Retina (tissue), 1 donor: ENCODE measurements at regions not wholly inside any gene's neighbourhood (a gene's known extent, or its start where the extent isn't known, plus 50 kb on each side); places are given as distances from the start of the nearest gene placed in this dataset.
"Not testable (repeated sequence)": the region's sequence is repeated elsewhere in the genome, so short reads cannot be mapped to it uniquely, and the experiment has no call there.

Experiments
- DNase-seq: peaks from one replicate; pipeline ENCODE4 v3.0.0-alpha.2; 2016

GRCh38 chr4:131595140-131595539, 1554.0 kb upstream of the PCDH10 start:
- no peak for DNase-seq

- no peak for DNase-seq
These were observed 1545.4 kb upstream of the PCDH10 start for GRCh38 chr4:131603705-131604104.

- DNase-seq: no peak
These were observed 1540.1 kb upstream of the PCDH10 start for GRCh38 chr4:131609039-131609438.

- not testable (repeated sequence) for DNase-seq
These were observed 1538.6 kb upstream of the PCDH10 start for GRCh38 chr4:131610517-131610916.

GRCh38 chr4:131613086-131613823, 1535.8 kb upstream of the PCDH10 start:
- no peak for DNase-seq

GRCh38 chr4:131613824-131614216, 1535.3 kb upstream of the PCDH10 start:
- DNase-seq: no peak

- DNase-seq: no peak
These were observed 1516.2 kb upstream of the PCDH10 start for GRCh38 chr4:131632877-131633276.

GRCh38 chr4:131635191-131635590, 1513.9 kb upstream of the PCDH10 start:
- no peak for DNase-seq

GRCh38 chr4:131638781-131639180, 1510.3 kb upstream of the PCDH10 start:
- no peak for DNase-seq

GRCh38 chr4:131644619-131645018, 1504.5 kb upstream of the PCDH10 start:
- no peak for DNase-seq

GRCh38 chr4:131649227-131649626, 1499.9 kb upstream of the PCDH10 start:
- DNase-seq: no peak

- DNase-seq: no peak
These were observed 1498.1 kb upstream of the PCDH10 start for GRCh38 chr4:131650951-131651350.

GRCh38 chr4:131683314-131683713, 1465.8 kb upstream of the PCDH10 start:
- not testable (repeated sequence) for DNase-seq

- DNase-seq: no peak
These were observed 1427.2 kb upstream of the PCDH10 start for GRCh38 chr4:131721883-131722282.

GRCh38 chr4:131723069-131723468, 1426.0 kb upstream of the PCDH10 start:
- DNase-seq: not testable (repeated sequence)

GRCh38 chr4:131724847-131725246, 1424.2 kb upstream of the PCDH10 start:
- not testable (repeated sequence) for DNase-seq

GRCh38 chr4:131725521-131725920, 1423.6 kb upstream of the PCDH10 start:
- DNase-seq: not testable (repeated sequence)

GRCh38 chr4:131726940-131727339, 1422.2 kb upstream of the PCDH10 start:
- not testable (repeated sequence) for DNase-seq

GRCh38 chr4:131727418-131727817, 1421.7 kb upstream of the PCDH10 start:
- not testable (repeated sequence) for DNase-seq

- DNase-seq: not testable (repeated sequence)
These were observed 1419.9 kb upstream of the PCDH10 start for GRCh38 chr4:131729205-131729604.

- not testable (repeated sequence) for DNase-seq
These were observed 1419.2 kb upstream of the PCDH10 start for GRCh38 chr4:131729716-131730398.

- DNase-seq: not testable (repeated sequence)
These were observed 1418.5 kb upstream of the PCDH10 start for GRCh38 chr4:131730574-131730973.

- DNase-seq: not testable (repeated sequence)
These were observed 1417.0 kb upstream of the PCDH10 start for GRCh38 chr4:131732034-131732630.

- DNase-seq: not testable (repeated sequence)
These were observed 1414.8 kb upstream of the PCDH10 start for GRCh38 chr4:131734321-131734720.
